Stimulated activated naive CD4-positive, alpha-beta T cell treated with Interleukin-2 at 50 U/mL for 16 hours (primary cell): ENCODE measurements at regions not wholly inside any gene's neighbourhood (a gene's known extent, or its start where the extent isn't known, plus 50 kb on each side); places are given as distances from the start of the nearest gene placed in this dataset.
"Not testable (repeated sequence)": the region's sequence is repeated elsewhere in the genome, so short reads cannot be mapped to it uniquely, and the experiment has no call there.

Experiments
- DNase-seq: peaks from one replicate; lab custom pipeline; 2025; lab: John Stamatoyannopoulos, UW

GRCh38 chr6:113672491-113673149 is 184.5 kb upstream of the MARCKS start:
- DNase-seq = no peak

GRCh38 chr6:113674075-113674474 is 183.1 kb upstream of the MARCKS start:
- no peak for DNase-seq

DNA sequence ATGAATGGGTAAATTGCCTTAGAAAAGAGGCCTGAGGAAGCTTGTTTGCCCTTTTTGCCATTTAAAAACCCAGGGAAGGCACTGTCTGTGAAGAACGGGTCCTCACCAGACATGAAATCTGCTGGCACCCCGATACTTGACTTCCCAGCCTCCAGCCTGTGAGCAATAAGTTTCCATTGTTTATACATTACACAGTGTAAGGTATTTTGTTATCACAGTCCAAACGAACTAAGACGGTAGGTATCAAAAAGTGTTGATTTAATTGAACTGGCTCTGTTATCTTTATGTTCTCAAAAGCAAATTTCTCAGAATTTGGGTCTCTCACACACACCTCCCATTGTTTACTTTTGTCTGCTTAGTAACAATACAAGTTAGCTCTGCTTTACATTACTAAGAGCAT is 181.1 kb upstream of the MARCKS start:
- DNase-seq = no peak

GRCh38 chr6:113676968-113677367 is 180.2 kb upstream of the MARCKS start:
- no peak for DNase-seq

DNA sequence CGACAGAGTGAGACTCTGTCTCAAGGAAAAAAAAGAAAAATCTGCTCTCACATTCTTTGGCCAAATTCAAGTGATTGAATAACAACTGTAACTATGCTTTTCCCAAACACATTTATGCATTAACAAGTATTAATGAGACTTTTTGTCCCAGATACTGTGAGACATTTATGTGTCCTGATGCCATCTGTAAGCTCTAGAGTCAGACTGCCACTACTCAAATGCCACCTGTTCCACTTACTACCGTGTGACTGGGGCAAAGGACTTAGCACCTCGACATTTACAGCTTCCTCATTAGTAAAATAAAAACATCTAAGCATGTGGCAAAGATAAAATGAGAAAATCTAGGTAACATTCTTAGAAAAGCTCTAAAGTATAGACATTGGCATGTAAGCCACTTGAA is 178.1 kb upstream of the MARCKS start:
- no peak for DNase-seq

GRCh38 chr6:113680301-113680700 is 176.8 kb upstream of the MARCKS start:
- no peak for DNase-seq

GRCh38 chr6:113683968-113684367 is 173.2 kb upstream of the MARCKS start:
- no peak for DNase-seq

- DNase-seq = no peak
Measured at GRCh38 chr6:113684382-113684901, 172.7 kb upstream of the MARCKS start.

DNA sequence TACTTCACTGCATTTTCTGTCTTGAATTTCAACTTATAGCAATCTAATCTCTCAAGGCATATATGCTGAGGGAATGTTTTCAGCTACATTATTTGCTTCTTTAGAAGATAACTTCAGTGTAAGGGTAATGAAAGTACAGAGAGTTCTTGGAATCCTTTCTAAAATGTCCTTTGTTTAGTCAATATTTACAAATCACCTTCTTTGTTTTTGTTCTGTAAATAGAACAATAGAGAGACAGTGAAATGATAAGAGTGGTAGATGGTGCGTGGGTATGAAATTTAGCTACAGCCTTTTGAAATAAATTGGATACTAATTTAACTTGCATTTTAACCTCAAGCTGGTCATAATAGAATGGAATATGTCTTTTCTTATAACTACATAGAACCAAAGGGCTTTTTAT is 171.1 kb upstream of the MARCKS start:
- no peak for DNase-seq

DNA sequence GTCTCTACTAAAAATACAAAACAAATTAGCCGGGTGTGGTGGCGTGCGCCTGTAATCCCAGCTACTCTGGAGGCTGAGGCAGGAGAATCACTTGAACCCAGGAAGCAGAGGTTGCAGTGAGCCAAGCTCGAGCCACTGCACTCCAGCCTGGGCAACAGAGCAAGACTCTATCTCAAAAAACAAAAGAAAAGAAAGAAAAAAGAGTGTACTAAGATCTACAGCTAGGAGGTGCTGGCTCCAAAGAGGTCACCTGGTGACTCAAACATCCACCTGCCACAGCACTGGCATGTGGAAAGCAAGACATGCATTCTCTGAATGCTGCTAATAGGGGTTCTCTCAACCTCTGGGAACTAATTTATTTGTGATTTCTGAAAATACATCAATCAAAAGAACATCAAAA is 167.5 kb upstream of the MARCKS start:
- DNase-seq = not testable (repeated sequence)

DNA sequence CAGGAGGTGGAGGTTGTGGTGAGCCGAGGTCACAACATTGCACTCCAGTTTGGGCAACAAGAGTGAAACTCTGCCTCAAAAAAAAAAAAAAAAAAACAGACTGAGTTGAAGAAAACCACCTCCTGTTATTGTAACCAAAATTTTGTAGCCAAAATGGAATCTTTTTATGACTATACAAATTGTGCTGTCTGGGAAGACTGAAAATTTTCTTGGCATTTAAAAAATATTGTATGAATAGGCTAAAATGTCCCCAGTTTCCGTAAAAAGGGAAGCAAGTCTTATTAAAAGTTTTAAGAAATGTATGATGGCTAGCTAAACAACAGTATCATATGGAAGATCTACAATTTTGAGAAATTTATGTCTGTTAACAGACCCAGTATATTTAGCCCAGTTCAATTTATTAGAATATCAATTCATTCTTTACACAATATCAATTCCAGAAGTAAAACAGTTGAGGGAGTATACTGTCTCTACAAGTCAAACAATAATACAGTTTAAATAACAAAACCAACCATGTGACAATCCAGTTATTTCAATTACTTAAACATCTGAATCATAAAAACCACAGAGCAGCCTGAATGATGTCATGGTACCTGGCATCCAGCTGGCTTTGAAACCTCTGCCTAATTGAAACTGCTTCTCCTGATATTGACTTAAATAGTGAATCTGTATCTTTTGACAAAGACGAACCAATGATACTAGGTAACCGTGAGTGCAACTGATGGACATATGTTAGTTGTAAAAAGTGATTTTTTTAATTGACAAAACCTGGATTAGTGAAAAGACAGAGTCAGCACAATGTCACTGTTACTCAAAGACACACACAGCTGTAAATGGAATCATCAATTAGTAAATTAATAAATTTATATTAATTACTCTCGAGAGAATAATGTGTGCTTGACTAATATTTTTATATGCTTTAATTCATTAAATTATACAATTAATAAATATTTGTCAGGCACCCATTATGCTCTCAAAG is 166.6 kb upstream of the MARCKS start:
- no peak for DNase-seq

GRCh38 chr6:113691260-113691656 is 165.9 kb upstream of the MARCKS start:
- no peak for DNase-seq

DNA sequence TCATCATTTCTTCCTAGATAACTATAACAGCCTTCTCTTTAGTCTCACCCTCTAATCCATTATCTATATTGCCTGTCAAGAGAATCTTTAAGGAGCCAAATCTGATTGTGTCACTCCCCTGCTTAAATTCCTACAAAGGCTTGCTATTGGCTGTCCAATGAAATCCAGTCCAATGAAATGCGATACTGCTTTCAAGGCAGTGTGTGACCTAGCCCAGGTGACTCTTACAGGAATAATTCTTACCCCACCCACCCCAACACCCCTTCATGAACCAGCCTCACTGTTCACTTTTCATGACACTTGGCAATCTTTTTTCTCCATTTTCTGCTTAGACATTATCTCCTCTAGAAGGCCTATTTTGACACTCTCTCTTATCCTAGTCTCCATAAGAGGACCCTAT is 163.3 kb upstream of the MARCKS start:
- DNase-seq = no peak

DNA sequence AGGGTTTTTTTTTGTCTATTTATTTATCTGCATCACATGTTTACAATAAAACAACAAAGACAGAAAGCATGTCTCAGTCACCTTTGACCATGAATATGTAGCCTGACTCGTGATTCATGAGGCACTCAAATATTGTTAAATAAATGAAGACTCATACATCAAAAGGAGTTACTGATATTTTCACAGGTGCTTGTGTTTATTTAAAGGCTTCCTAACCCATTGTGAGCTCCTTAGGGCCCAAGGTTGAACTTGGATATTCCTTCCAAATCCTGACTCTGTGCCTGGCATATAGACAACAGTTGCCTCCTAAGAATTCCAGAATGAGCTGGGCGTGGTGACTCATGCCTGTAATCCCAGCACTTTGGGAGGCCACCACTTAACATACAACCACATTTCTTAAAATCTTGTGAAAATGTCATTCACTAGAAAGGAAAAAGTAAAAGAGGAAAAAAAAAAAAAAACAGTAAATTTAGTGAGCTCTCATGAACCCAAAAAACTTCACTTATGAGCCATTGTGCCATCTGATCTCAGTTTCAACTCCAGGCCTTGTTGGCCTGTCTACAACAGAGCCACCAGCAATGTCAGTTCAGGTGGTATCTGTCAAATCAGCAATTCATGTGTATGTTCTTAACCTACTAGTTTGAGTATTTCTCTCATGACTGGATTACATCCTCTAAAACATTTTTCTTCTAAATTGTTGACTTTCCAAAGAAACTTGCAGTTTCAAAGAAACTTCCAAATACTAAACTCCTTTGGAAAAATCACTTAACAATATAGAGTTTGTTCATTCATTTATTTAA is 162.7 kb upstream of the MARCKS start:
- no peak for DNase-seq

GRCh38 chr6:113695516-113695915 is 161.6 kb upstream of the MARCKS start:
- no peak for DNase-seq

DNA sequence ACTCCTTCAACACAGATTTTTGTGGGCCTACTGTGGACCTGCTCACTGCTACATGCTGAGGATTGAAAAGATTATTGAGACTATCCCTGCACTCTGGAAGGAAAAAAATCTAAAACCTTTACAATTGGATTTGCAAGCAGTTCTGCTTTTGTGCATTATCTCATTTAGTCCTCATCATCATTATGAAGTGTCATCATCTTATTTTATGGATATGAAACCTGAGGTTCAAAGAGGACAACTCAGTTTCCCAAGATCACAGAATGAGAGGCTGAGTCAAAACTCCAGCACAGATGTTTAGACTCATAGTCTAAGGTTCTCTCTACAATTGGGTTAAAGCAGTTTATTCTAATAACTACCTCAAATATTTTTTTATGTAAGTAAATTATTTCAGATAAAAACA is 160.2 kb upstream of the MARCKS start:
- no peak for DNase-seq

- DNase-seq = no peak
Measured at GRCh38 chr6:113697632-113698410, 159.3 kb upstream of the MARCKS start.

DNA sequence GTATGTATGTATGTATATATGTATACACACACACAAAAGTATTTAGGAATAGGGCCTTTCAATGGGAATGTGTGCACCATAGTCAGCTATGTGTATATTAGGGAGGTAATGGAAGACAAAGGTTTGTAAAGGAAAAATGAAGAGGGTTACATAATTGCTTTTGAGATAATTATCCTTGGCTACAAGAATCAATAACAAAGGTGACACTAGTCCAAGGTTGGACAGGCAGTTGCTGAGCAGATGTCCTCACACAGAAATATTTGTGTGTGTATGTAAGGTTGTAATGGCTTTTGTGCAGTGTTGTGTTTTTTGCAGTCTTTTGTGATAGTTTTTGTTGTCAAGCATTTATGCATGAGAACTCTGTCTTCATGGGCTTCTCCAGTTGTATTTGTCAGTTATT is 157.9 kb upstream of the MARCKS start:
- no peak for DNase-seq

DNA sequence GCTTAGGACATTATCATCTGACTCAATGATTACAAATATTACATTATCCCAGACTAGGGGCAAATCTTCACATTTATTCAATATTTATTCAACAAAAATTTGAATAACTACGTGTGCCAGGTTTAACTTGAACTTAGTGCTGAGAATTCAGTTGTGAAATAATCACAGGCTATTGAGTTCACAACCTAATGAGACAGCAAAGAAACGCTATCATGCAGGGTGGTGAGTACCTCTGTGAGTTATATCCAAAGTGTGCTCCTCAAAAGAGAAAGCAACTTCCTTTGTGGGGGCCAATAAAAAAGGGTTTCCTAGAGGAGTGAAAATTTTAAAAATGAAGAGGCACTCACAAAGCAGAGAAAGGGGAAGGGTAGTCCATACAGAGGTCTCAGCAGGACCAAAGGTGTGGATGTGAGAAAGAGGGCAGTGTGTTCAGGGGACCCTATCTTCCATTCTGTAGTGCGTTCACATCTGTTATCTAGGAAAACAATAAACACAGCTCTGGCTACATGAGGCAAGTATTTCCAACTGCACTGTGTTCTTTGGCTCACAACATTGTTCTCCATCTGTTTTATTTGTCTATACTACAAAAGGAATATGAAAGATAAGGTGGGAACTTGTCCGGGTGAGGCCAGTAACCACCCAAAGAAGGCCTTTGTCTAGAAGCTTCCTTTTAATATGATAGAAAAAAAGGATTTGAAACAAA is 155.4 kb upstream of the MARCKS start:
- no peak for DNase-seq

DNA sequence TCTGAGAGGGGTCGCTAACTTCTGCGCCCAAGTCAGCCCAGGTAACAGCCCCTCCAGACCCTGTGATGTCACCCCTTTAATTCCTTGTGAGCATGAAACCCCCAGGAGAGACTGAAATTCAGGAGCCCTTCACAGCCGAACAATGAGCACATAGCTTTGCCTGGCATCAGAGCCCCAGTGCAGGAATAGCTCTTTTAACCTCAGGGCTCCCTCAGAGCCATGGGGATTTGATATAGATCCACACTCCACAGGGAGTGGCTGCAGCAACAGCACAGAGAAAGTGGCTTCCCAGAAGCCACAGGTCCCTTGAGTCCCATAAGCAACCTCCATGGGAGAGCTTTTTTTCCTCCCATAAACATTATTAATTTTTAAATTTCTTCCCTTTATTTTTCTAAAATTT is 150.0 kb upstream of the MARCKS start:
- DNase-seq = no peak

- no peak for DNase-seq
Measured at GRCh38 chr6:113709936-113710509, 147.1 kb upstream of the MARCKS start.
